ENCODE measurements at regions not wholly inside any gene's neighbourhood (a gene's known extent, or its start where the extent isn't known, plus 50 kb on each side); places are given as distances from the start of the nearest gene placed in this dataset.

- H3K4me1 Mint-ChIP-seq (ENCODE audit: low read depth): peaks cover 4% of the 10 kb centered on the region
- no peak for DNase-seq
- H3K27ac Mint-ChIP-seq: no peak overlapping the region
- no peak overlapping the region for H3K4me3 Mint-ChIP-seq
- peaks cover 4% of the 10 kb centered on the region for H3K9me3 Mint-ChIP-seq
- no peaks in the 10 kb centered on the region for H3K36me3 Mint-ChIP-seq (ENCODE audit: low read depth)
- peaks cover 15% of the 10 kb centered on the region for H3K27me3 Mint-ChIP-seq
Measured at GRCh38 chr2:239537633-239538356, 137.0 kb upstream of the HDAC4 start.

DNA sequence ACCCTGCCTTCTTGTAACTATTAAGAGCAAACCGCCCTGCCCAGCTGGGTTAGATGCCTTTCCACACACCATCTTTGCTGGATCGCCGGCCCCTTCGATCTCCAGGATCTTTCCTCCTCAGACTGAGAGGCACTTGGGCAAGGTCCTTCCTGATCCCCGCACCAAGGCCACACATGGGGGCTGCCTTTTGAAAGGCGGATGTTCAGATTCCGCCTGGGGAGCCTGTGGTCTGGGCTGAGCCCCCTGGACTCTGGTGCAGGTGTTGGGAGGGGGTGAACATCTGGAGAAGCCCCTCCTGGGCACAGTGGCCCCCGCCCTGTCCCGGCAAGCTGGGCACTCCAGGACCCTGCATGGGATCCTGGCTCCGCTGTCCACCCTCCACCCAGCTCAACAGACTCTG, 135.4 kb upstream of the HDAC4 start:
- peaks cover 15% of the 10 kb centered on the region for H3K27me3 Mint-ChIP-seq
- H3K36me3 Mint-ChIP-seq (ENCODE audit: low read depth): no peaks in the 10 kb centered on the region
- peaks cover 4% of the 10 kb centered on the region for H3K9me3 Mint-ChIP-seq
- DNase-seq: no peak
- H3K4me1 Mint-ChIP-seq (ENCODE audit: low read depth): peaks cover 4% of the 10 kb centered on the region
- no peak overlapping the region for H3K4me3 Mint-ChIP-seq
- H3K27ac Mint-ChIP-seq: no peak overlapping the region

GRCh38 chr2:239535413-239536144, 134.8 kb upstream of the HDAC4 start:
- H3K27ac Mint-ChIP-seq: no peak overlapping the region
- no peak overlapping the region for H3K4me3 Mint-ChIP-seq
- no peaks in the 10 kb centered on the region for H3K36me3 Mint-ChIP-seq (ENCODE audit: low read depth)
- no peak for DNase-seq
- H3K27me3 Mint-ChIP-seq: peaks cover 15% of the 10 kb centered on the region
- H3K9me3 Mint-ChIP-seq: peaks cover 4% of the 10 kb centered on the region
- H3K4me1 Mint-ChIP-seq (ENCODE audit: low read depth): peaks cover 4% of the 10 kb centered on the region

DNA sequence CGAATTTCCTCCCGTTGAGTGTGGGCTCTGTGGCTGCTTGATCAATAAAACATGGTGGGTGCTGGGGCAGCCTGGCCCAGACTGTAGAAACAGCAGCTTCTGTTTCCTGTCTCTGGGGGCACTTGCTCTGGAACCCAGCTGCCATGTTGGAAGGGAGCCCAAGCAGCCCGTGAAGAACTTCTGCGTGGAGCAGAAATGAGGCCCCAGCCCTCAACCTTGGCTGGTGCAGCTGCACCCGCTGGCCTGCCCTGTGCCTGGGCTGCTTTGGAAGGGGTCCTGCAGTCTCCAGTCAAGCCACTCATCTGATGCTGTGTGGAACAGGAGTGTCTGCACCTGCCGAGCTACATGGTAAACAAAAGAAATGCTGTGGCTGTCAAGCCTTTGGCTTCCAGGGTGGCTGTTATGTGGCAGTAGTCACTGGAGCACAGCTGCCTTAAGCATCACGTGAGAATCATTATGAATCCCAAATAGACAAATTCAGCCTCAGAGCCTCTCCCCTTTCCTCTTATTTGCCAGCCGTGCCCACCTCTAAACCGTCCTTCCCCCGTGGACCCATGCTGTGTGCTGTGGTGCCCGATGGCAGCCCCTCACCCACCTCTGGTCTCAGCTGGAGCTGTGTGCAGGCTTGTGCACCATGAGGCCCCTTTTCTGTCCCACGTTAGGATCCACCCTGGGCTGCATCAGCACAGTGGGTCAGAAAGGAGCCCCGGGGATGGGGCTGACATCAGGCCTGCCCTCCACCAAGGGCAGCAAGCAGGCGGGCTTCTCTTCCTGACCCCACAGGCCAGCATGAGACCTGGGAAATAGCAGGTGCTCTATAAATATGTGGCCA, 134.0 kb upstream of the HDAC4 start:
- H3K27me3 Mint-ChIP-seq: peaks cover 17% of the 10 kb centered on the region
- H3K9me3 Mint-ChIP-seq: peaks cover 4% of the 10 kb centered on the region
- DNase-seq: no peak
- no peak overlapping the region for H3K4me3 Mint-ChIP-seq
- no peaks in the 10 kb centered on the region for H3K4me1 Mint-ChIP-seq (ENCODE audit: low read depth)
- H3K27ac Mint-ChIP-seq: no peak overlapping the region
- no peaks in the 10 kb centered on the region for H3K36me3 Mint-ChIP-seq (ENCODE audit: low read depth)

- H3K9me3 Mint-ChIP-seq: peaks cover 4% of the 10 kb centered on the region
- peaks cover 13% of the 10 kb centered on the region for H3K27me3 Mint-ChIP-seq
- no peak for DNase-seq
- H3K4me1 Mint-ChIP-seq (ENCODE audit: low read depth): no peaks in the 10 kb centered on the region
- no peaks in the 10 kb centered on the region for H3K36me3 Mint-ChIP-seq (ENCODE audit: low read depth)
- no peak overlapping the region for H3K27ac Mint-ChIP-seq
- H3K4me3 Mint-ChIP-seq: no peak overlapping the region
Measured at GRCh38 chr2:239533569-239534316, 132.9 kb upstream of the HDAC4 start.

DNA sequence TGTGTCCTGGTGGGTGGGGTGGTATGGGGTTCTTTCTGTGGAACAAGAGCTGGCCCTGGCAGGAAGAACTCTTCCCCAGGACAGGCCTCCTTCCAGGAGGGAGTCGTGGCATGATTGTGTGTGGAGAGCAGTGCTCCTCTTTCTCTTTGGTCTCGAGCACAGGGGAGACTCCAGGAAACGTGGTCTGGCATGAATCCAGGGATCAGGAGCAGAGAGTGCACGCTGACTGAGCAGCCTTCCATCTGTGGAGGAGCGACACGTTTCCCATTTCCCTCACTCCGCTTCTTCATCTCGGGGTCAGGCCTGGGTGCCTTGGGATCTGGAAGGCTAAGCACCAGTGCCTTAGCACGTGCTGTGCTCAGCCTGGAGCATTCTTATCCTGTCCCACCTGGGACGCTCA, 132.0 kb upstream of the HDAC4 start:
- H3K36me3 Mint-ChIP-seq (ENCODE audit: low read depth): no peaks in the 10 kb centered on the region
- no peak overlapping the region for H3K27ac Mint-ChIP-seq
- H3K4me3 Mint-ChIP-seq: no peak overlapping the region
- H3K9me3 Mint-ChIP-seq: peaks cover 4% of the 10 kb centered on the region
- no peak for DNase-seq
- no peaks in the 10 kb centered on the region for H3K4me1 Mint-ChIP-seq (ENCODE audit: low read depth)
- peaks cover 9% of the 10 kb centered on the region for H3K27me3 Mint-ChIP-seq

DNA sequence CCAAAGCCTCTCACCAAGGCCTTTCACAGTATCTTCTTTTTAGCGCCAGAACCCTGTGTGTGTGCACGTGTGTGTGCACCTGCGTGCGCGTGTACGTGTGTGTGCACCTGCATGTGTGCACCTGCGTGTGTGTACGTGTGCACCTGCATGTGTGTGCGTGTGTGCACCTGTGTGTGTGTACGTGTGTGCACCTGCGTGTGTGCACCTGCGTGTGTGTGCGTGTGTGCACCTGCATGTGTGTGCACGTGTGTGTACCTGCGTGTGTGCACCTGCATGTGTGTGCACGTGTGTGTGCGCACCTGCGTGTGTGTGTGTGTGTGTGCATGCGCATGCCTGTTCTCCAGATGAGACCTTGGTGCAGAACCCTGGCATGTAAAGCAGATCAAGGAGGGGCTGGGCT, 131.4 kb upstream of the HDAC4 start:
- Mint-ChIP-seq H3K4me1 (ENCODE audit: low read depth) (no peaks in the 10 kb centered on the region), H3K27me3 (peaks cover 5% of the 10 kb centered on the region), H3K27ac (no peak overlapping the region), H3K4me3 (no peak overlapping the region), H3K36me3 (ENCODE audit: low read depth) (no peaks in the 10 kb centered on the region), H3K9me3 (peaks cover 4% of the 10 kb centered on the region)
- DNase-seq: no peak

- Mint-ChIP-seq H3K27me3 (peaks cover 5% of the 10 kb centered on the region), H3K4me1 (ENCODE audit: low read depth) (no peaks in the 10 kb centered on the region), H3K36me3 (ENCODE audit: low read depth) (no peaks in the 10 kb centered on the region), H3K4me3 (no peak overlapping the region), H3K9me3 (peaks cover 4% of the 10 kb centered on the region), H3K27ac (no peak overlapping the region)
- DNase-seq: no peak
Measured at GRCh38 chr2:239531456-239532241, 130.8 kb upstream of the HDAC4 start.

DNA sequence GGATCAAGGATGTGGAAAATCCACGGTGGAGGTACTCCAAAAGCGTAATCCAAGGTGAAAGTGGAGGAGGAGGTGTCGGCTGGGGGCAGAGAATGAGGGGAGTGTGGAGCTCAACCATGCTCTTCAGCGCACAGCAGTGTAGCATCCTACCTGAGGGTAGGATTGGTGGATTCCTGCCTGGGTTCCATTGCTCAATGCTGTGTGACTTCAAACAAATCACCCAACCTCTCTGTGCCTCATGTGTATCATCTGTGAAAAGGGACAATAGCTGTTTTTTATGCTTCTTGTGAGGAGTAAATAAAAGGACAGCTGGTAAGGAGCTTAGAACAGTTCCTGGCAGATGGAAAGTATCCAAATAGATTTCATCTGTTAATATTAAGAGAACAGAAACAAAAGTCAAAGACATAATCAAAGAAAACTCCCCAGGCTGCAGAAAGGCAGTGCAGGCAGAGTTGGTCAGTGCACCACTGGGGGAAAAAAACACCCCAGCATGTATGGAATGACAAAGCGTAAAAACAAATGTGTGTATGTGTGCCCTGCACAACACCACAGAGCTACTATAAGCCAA, 130.0 kb upstream of the HDAC4 start:
- Mint-ChIP-seq H3K27ac (no peak overlapping the region), H3K4me1 (ENCODE audit: low read depth) (no peaks in the 10 kb centered on the region), H3K4me3 (no peak overlapping the region)

GRCh38 chr2:239529313-239530015, 128.6 kb upstream of the HDAC4 start:
- Mint-ChIP-seq H3K27ac (no peak overlapping the region), H3K4me1 (ENCODE audit: low read depth) (no peaks in the 10 kb centered on the region), H3K36me3 (ENCODE audit: low read depth) (no peaks in the 10 kb centered on the region), H3K4me3 (no peak overlapping the region), H3K27me3 (peaks cover 5% of the 10 kb centered on the region), H3K9me3 (peaks cover 2% of the 10 kb centered on the region)
- DNase-seq: no peak

More for the DNA sequence above, 130.0 kb upstream of the HDAC4 start:
- Mint-ChIP-seq H3K27me3 (peaks cover 5% of the 10 kb centered on the region), H3K36me3 (ENCODE audit: low read depth) (no peaks in the 10 kb centered on the region), H3K9me3 (peaks cover 4% of the 10 kb centered on the region)
- no peak for DNase-seq

DNA sequence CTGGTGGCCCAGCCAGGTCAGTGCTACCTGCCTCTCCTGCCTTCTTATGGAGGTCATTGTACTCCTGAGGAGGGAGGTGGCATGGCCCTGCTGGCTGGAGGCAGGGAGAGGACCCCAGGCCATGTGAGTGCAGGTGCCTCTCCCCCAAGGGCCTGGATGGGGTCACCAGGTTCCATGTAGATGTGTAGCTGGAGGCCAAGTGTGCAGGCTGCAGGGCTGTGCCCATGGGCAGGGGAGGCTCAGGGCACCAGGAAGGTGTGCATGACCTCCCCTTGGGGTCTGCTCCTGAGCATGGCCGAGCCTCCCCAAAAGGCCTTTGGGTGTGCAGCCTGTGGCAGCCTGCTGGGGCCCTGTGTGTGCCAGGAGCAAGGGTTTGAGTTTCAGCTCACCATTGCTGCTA, 128.1 kb upstream of the HDAC4 start:
- no peaks in the 10 kb centered on the region for H3K9me3 Mint-ChIP-seq
- H3K4me3 Mint-ChIP-seq: no peak overlapping the region
- H3K4me1 Mint-ChIP-seq (ENCODE audit: low read depth): peaks cover 3% of the 10 kb centered on the region
- no peak for DNase-seq
- no peak overlapping the region for H3K27ac Mint-ChIP-seq
- peaks cover 2% of the 10 kb centered on the region for H3K27me3 Mint-ChIP-seq
- H3K36me3 Mint-ChIP-seq (ENCODE audit: low read depth): no peaks in the 10 kb centered on the region

DNA sequence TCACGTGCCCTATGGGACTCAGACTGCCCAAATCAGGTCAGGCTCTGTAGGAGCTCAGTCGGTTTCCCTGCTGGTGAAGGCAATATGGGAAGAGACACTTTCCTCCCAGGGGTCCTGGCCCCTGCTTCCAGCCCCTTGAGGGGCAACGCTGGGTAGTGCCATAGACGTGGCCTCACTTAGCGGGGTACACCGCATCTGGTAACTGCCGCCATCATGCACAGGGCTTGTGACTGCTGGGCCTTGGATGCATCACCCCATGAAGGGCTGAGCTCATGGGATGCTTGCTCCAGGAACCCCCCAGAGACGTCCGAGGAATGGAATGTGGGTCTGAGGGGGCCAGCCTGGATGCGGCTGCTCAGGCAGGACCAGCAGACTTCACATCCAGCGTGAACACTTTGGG, 127.3 kb upstream of the HDAC4 start:
- peaks cover 3% of the 10 kb centered on the region for H3K4me1 Mint-ChIP-seq (ENCODE audit: low read depth)
- no peak overlapping the region for H3K27ac Mint-ChIP-seq
- no peak overlapping the region for H3K4me3 Mint-ChIP-seq
- no peaks in the 10 kb centered on the region for H3K9me3 Mint-ChIP-seq
- no peak for DNase-seq
- H3K27me3 Mint-ChIP-seq: peaks cover 2% of the 10 kb centered on the region
- H3K36me3 Mint-ChIP-seq (ENCODE audit: low read depth): no peaks in the 10 kb centered on the region
